ENCODE measurements at regions not wholly inside any gene's neighbourhood (a gene's known extent, or its start where the extent isn't known, plus 50 kb on each side); places are given as distances from the start of the nearest gene placed in this dataset.
"Not testable (repeated sequence)": the region's sequence is repeated elsewhere in the genome, so short reads cannot be mapped to it uniquely, and the experiment has no call there.

GRCh38 chr3:153319705-153320554 is 157.9 kb downstream of the RAP2B start:
- DNase-seq = no peak

- DNase-seq = no peak
Measured at GRCh38 chr3:153320585-153321128, 158.6 kb downstream of the RAP2B start.

GRCh38 chr3:153328690-153329089 is 166.7 kb downstream of the RAP2B start:
- DNase-seq = no peak

GRCh38 chr3:153330901-153331300 is 168.9 kb downstream of the RAP2B start:
- DNase-seq = no peak

- no peak for DNase-seq
Measured at GRCh38 chr3:153331676-153332075, 169.7 kb downstream of the RAP2B start.

- no peak for DNase-seq
Measured at GRCh38 chr3:153334558-153334957, 172.5 kb downstream of the RAP2B start.

GRCh38 chr3:153337369-153337768 is 175.3 kb downstream of the RAP2B start:
- DNase-seq = no peak

- DNase-seq = no peak
Measured at GRCh38 chr3:153338487-153338886, 176.5 kb downstream of the RAP2B start.

- no peak for DNase-seq
Measured at GRCh38 chr3:153339065-153339464, 177.0 kb downstream of the RAP2B start.

GRCh38 chr3:153343988-153344782 is 182.2 kb downstream of the RAP2B start:
- no peak for DNase-seq

GRCh38 chr3:153348457-153349107 is 186.6 kb downstream of the RAP2B start:
- no peak for DNase-seq

- DNase-seq = no peak
Measured at GRCh38 chr3:153349108-153349499, 187.1 kb downstream of the RAP2B start.

GRCh38 chr3:153350420-153350819 is 188.4 kb downstream of the RAP2B start:
- DNase-seq = no peak

GRCh38 chr3:153354641-153355040 is 192.6 kb downstream of the RAP2B start:
- no peak for DNase-seq

- DNase-seq = no peak
Measured at GRCh38 chr3:153355559-153355958, 193.5 kb downstream of the RAP2B start.

- no peak for DNase-seq
Measured at GRCh38 chr3:153356908-153357307, 194.9 kb downstream of the RAP2B start.

- no peak for DNase-seq
Measured at GRCh38 chr3:153357436-153357835, 195.4 kb downstream of the RAP2B start.

- no peak for DNase-seq
Measured at GRCh38 chr3:153369561-153370374, 207.7 kb downstream of the RAP2B start.

- DNase-seq = no peak
Measured at GRCh38 chr3:153370680-153371079, 208.7 kb downstream of the RAP2B start.

- no peak for DNase-seq
Measured at GRCh38 chr3:153372326-153372725, 210.3 kb downstream of the RAP2B start.

- no peak for DNase-seq
Measured at GRCh38 chr3:153373606-153374005, 211.6 kb downstream of the RAP2B start.

- not testable (repeated sequence) for DNase-seq
Measured at GRCh38 chr3:153378366-153378765, 216.3 kb downstream of the RAP2B start.
